ENCODE measurements at regions not wholly inside any gene's neighbourhood (a gene's known extent, or its start where the extent isn't known, plus 50 kb on each side); places are given as distances from the start of the nearest gene placed in this dataset.

GRCh38 chr2:106041150-106041549, 153.0 kb downstream of the UXS1 start:
- DNase-seq (ENCODE audit: low spot score) (no peak), ATAC-seq (ENCODE audit: low read depth) (no peak)
- Histone ChIP-seq H3K27me3 (ENCODE audit: insufficient read depth, poor library complexity, severe bottlenecking) (no peaks in the 10 kb centered on the region), H3K27ac (ENCODE audit: poor library complexity, severe bottlenecking) (no peak overlapping the region), H3K36me3 (ENCODE audit: low read depth) (no peaks in the 10 kb centered on the region), H3K4me3 (ENCODE audit: severe bottlenecking) (no peak overlapping the region), H3K4me1 (ENCODE audit: insufficient read depth, poor library complexity, severe bottlenecking) (no peaks in the 10 kb centered on the region), H3K9me3 (ENCODE audit: severe bottlenecking) (no peaks in the 10 kb centered on the region)
- TF ChIP-seq CTCF (IDR thresholded peaks at IDR 0.05; ENCODE audit: poor library complexity, severe bottlenecking) = no peak

GRCh38 chr2:106039634-106040315, 154.3 kb downstream of the UXS1 start:
- DNase-seq (ENCODE audit: low spot score) = no peak
- no peak for TF ChIP-seq CTCF (IDR thresholded peaks at IDR 0.05; ENCODE audit: poor library complexity, severe bottlenecking)
- H3K4me1 ChIP-seq (ENCODE audit: insufficient read depth, poor library complexity, severe bottlenecking) = no peaks in the 10 kb centered on the region

GRCh38 chr2:106038601-106039375, 155.3 kb downstream of the UXS1 start:
- TF ChIP-seq CTCF (IDR thresholded peaks at IDR 0.05; ENCODE audit: poor library complexity, severe bottlenecking) = no peak
- Histone ChIP-seq H3K4me1 (ENCODE audit: insufficient read depth, poor library complexity, severe bottlenecking) (no peaks in the 10 kb centered on the region), H3K36me3 (ENCODE audit: low read depth) (no peaks in the 10 kb centered on the region), H3K27ac (ENCODE audit: poor library complexity, severe bottlenecking) (no peak overlapping the region), H3K27me3 (ENCODE audit: insufficient read depth, poor library complexity, severe bottlenecking) (no peaks in the 10 kb centered on the region), H3K9me3 (ENCODE audit: severe bottlenecking) (no peaks in the 10 kb centered on the region), H3K4me3 (ENCODE audit: severe bottlenecking) (no peak overlapping the region)
- ATAC-seq (ENCODE audit: low read depth) (peak; percentile 51; the same call in 2 of the 3 replicates), DNase-seq (ENCODE audit: low spot score) (no peak)

More at GRCh38 chr2:106039634-106040315, 154.3 kb downstream of the UXS1 start:
- H3K27ac ChIP-seq (ENCODE audit: poor library complexity, severe bottlenecking) = no peak overlapping the region
- no peak overlapping the region for H3K4me3 ChIP-seq (ENCODE audit: severe bottlenecking)
- H3K9me3 ChIP-seq (ENCODE audit: severe bottlenecking) = no peaks in the 10 kb centered on the region
- ATAC-seq (ENCODE audit: low read depth) = no peak
- no peaks in the 10 kb centered on the region for H3K36me3 ChIP-seq (ENCODE audit: low read depth)
- no peaks in the 10 kb centered on the region for H3K27me3 ChIP-seq (ENCODE audit: insufficient read depth, poor library complexity, severe bottlenecking)

GRCh38 chr2:106037932-106038331, 156.2 kb downstream of the UXS1 start:
- Histone ChIP-seq H3K27ac (ENCODE audit: poor library complexity, severe bottlenecking) (no peak overlapping the region), H3K36me3 (ENCODE audit: low read depth) (no peaks in the 10 kb centered on the region), H3K27me3 (ENCODE audit: insufficient read depth, poor library complexity, severe bottlenecking) (no peaks in the 10 kb centered on the region), H3K9me3 (ENCODE audit: severe bottlenecking) (no peaks in the 10 kb centered on the region), H3K4me1 (ENCODE audit: insufficient read depth, poor library complexity, severe bottlenecking) (no peaks in the 10 kb centered on the region), H3K4me3 (ENCODE audit: severe bottlenecking) (no peak overlapping the region)
- DNase-seq (ENCODE audit: low spot score) (no peak), ATAC-seq (ENCODE audit: low read depth) (no peak)
- TF ChIP-seq CTCF (IDR thresholded peaks at IDR 0.05; ENCODE audit: poor library complexity, severe bottlenecking) = no peak

- Histone ChIP-seq H3K36me3 (ENCODE audit: low read depth) (no peaks in the 10 kb centered on the region), H3K27me3 (ENCODE audit: insufficient read depth, poor library complexity, severe bottlenecking) (no peaks in the 10 kb centered on the region), H3K4me3 (ENCODE audit: severe bottlenecking) (no peak overlapping the region), H3K9me3 (ENCODE audit: severe bottlenecking) (no peaks in the 10 kb centered on the region), H3K27ac (ENCODE audit: poor library complexity, severe bottlenecking) (no peak overlapping the region), H3K4me1 (ENCODE audit: insufficient read depth, poor library complexity, severe bottlenecking) (no peaks in the 10 kb centered on the region)
- TF ChIP-seq CTCF (IDR thresholded peaks at IDR 0.05; ENCODE audit: poor library complexity, severe bottlenecking) = no peak
- ATAC-seq (ENCODE audit: low read depth) (no peak), DNase-seq (ENCODE audit: low spot score) (no peak)
Observed at GRCh38 chr2:106037262-106037661, 156.8 kb downstream of the UXS1 start.

Measured in RWPE2 (cell line).